ENCODE measurements at regions not wholly inside any gene's neighbourhood (a gene's known extent, or its start where the extent isn't known, plus 50 kb on each side); places are given as distances from the start of the nearest gene placed in this dataset.

DNA sequence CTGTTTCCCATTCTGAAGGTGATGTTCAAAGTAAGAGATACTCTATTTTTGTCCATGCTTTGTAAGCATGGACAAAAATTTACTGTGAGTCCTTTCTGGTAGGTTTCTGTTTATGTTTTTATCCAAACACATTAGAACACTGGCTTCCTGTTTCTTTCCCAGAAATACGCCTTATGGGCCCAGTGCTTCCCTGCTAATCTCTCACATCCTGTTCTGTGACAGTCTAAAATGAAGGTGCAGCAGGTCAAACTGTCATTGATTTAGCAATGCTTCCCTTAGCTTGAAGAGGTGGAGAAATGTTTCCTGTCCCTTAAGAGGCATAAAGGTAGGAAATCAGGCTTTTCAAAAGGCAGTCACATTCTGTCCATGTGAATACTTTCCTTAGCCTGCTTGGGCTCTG is 305.6 kb downstream of the RPS29 start:
- TF ChIP-seq SUZ12 (IDR thresholded peaks at IDR 0.05) (no peak), FOXM1 (IDR thresholded peaks at IDR 0.05; ENCODE audit: borderline replicate concordance) (no peak), SP1 (IDR thresholded peaks at IDR 0.05) (no peak), ELF4 (IDR thresholded peaks at IDR 0.05) (no peak), FOXK2 (IDR thresholded peaks at IDR 0.05) (no peak), NFRKB (IDR thresholded peaks at IDR 0.05) (no peak), LEF1 (IDR thresholded peaks at IDR 0.05; ENCODE audit: borderline replicate concordance) (no peak), FOXA1 (IDR thresholded peaks at IDR 0.05) (no peak), TARDBP (IDR thresholded peaks at IDR 0.05) (no peak), BHLHE40 (IDR thresholded peaks at IDR 0.05; ENCODE audit: borderline replicate concordance) (no peak)

Measured in HEK293T (cell line).